ENCODE measurements at regions not wholly inside any gene's neighbourhood (a gene's known extent, or its start where the extent isn't known, plus 50 kb on each side); places are given as distances from the start of the nearest gene placed in this dataset.

DNA sequence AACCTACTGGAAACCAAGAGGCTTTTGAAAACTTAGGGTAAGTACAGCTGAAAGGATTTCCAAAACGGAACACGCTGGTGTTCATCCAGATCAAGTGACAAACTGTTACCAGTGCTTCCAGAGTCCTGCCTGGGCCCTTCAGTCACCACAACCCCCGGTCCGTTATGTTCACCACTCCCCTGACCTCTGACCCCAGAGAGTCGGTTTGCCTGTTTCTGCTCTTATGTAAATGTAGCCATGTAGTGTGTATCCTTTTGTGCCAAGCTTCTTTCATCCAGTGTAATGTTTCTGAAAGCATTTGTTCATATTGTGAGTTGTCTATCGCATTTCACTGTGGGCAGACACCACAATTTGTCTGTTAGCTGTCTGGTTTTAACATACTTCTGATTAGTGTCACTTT, 217.5 kb downstream of the NCK2 start:
- 0 out of 2 replicates have a peak overlapping the region, but pooled peaks have one; percentile 27 for H2AFZ ChIP-seq (ENCODE audit: low read depth, low read length)
- FAIRE-seq, result no peak

More for the DNA sequence above, 217.5 kb downstream of the NCK2 start:
- 16% methylated on average over 6 of the region's 6 CpGs for WGBS (ENCODE audit: insufficient coverage, low coverage, missing lambda C conversion rate)
- ChIA-PET POLR2A (no interaction called here), CTCF (ENCODE audit: low intra/inter-chr PET ratio) (no interaction called here)
- no peak overlapping the region for H3K27ac ChIP-seq (ENCODE audit: extremely low read depth, low read depth, low read length)
- no peaks in the 10 kb centered on the region for H3K79me2 ChIP-seq (ENCODE audit: control insufficient read depth, insufficient read depth, low read length)
- DNase-seq (ENCODE audit: extremely low read depth in 1 of 4, low spot score in 3 of 4) (no peak), ATAC-seq (no peak)
- H3K4me1 ChIP-seq (replicated peaks in 1 of 2; ENCODE audit: control insufficient read depth in 2 of 2, insufficient read depth in 2 of 2, low read length in 2 of 2), result no peaks in the 10 kb centered on the region
- in situ Hi-C loops (cut with MboI), result no loop called here
- H3K9ac ChIP-seq (ENCODE audit: insufficient read depth in 1 of 2, low read depth in 2 of 2, low read length in 2 of 2), result no peak overlapping the region
- H3K9me3 ChIP-seq (replicated peaks; ENCODE audit: control insufficient read depth, insufficient read depth, low read depth, low read length), result no peaks in the 10 kb centered on the region
- no peak overlapping the region for H3K4me2 ChIP-seq (ENCODE audit: insufficient read depth, low read length)
- TF ChIP-seq MED1 (CRISPR knock-in tag; IDR thresholded peaks at IDR 0.05; ENCODE audit: borderline replicate concordance) (no peak), NR2C1 (IDR thresholded peaks at IDR 0.05) (peak; percentile 59), NR2C1 (tag; IDR thresholded peaks at IDR 0.05) (peak; percentile 90), FOXA3 (CRISPR knock-in tag; conservative IDR thresholded peaks at IDR 0.05 in 1 of 2, IDR thresholded peaks at IDR 0.05 in 1 of 2) (no peak), HNRNPLL (IDR thresholded peaks at IDR 0.05; ENCODE audit: low read depth, low read length, poor library complexity, severe bottlenecking) (no peak), NR2C2 (CRISPR knock-in tag; IDR thresholded peaks at IDR 0.05) (no peak), NR2C2 (tag; IDR thresholded peaks at IDR 0.05) (peak; percentile 61)
- TF ChIP-seq, protein P1, sequence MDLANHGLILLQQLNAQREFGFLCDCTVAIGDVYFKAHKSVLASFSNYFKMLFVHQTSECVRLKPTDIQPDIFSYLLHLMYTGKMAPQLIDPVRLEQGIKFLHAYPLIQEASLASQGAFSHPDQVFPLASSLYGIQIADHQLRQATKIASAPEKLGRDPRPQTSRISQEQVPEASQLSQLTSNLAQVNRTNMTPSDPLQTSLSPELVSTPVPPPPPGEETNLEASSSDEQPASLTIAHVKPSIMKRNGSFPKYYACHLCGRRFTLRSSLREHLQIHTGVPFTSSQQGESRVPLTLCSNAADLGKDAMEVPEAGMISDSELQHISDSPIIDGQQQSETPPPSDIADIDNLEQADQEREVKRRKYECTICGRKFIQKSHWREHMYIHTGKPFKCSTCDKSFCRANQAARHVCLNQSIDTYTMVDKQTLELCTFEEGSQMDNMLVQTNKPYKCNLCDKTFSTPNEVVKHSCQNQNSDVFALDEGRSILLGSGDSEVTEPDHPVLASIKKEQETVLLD (IDR thresholded peaks at IDR 0.05), result no peak
- TF ChIP-seq, protein P2, sequence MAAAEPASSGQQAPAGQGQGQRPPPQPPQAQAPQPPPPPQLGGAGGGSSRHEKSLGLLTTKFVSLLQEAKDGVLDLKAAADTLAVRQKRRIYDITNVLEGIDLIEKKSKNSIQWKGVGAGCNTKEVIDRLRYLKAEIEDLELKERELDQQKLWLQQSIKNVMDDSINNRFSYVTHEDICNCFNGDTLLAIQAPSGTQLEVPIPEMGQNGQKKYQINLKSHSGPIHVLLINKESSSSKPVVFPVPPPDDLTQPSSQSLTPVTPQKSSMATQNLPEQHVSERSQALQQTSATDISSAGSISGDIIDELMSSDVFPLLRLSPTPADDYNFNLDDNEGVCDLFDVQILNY (CRISPR knock-in tag; IDR thresholded peaks at IDR 0.05), result no peak
- H3K4me3 ChIP-seq, result no peak overlapping the region
- no peaks in the 10 kb centered on the region for H3K36me3 ChIP-seq (ENCODE audit: control insufficient read depth, insufficient read depth, low read length)
- no peaks in the 10 kb centered on the region for H3K9me1 ChIP-seq (ENCODE audit: control insufficient read depth, insufficient read depth, low read length)
- no peaks in the 10 kb centered on the region; the same call in 1 of the 2 replicates for H4K20me1 ChIP-seq (replicated peaks; ENCODE audit: control insufficient read depth, insufficient read depth, low read length)
- BruUV-seq (replicated peaks), result no TSS peak
- H3K27me3 ChIP-seq (ENCODE audit: control insufficient read depth in 2 of 2, insufficient read depth in 2 of 2, low read length in 2 of 2), result peaks cover 0 to 22% of the 10 kb centered on the region in 2 experiments; a peak in 2 of 5 replicates
- intact Hi-C loops (cut with micrococcal nuclease), result no loop called here
